IPS DF 4.7 (cell line): ENCODE measurements at regions not wholly inside any gene's neighbourhood (a gene's known extent, or its start where the extent isn't known, plus 50 kb on each side); places are given as distances from the start of the nearest gene placed in this dataset.
"Not testable (repeated sequence)": the region's sequence is repeated elsewhere in the genome, so short reads cannot be mapped to it uniquely, and the experiment has no call there.

ENCODE experiments used
- DNase-seq: peaks from one replicate; pipeline ENCODE4 v3.0.0-alpha.2; 2013; ENCODE audit warnings: low spot score; ENCODE audit errors: extremely low read depth

- no peak for DNase-seq
Measured at GRCh38 chr6:82576284-82576683, 212.7 kb downstream of the TPBG start.

- DNase-seq = no peak
Measured at GRCh38 chr6:82584194-82584695, 220.6 kb downstream of the TPBG start.

- DNase-seq = no peak
Measured at GRCh38 chr6:82584856-82585255, 221.2 kb downstream of the TPBG start.

GRCh38 chr6:82588020-82588419 lies 224.4 kb downstream of the TPBG start:
- DNase-seq = no peak

- DNase-seq = no peak
Measured at GRCh38 chr6:82588859-82589412, 225.3 kb downstream of the TPBG start.

- DNase-seq = peak; percentile 28
Measured at GRCh38 chr6:82589509-82590206, 226.0 kb downstream of the TPBG start.

GRCh38 chr6:82597201-82597600 lies 233.6 kb downstream of the TPBG start:
- no peak for DNase-seq

- DNase-seq = no peak
Measured at GRCh38 chr6:82602776-82603175, 239.2 kb downstream of the TPBG start.

- no peak for DNase-seq
Measured at GRCh38 chr6:82603871-82604270, 240.3 kb downstream of the TPBG start.

GRCh38 chr6:82607998-82608725 lies 244.5 kb downstream of the TPBG start:
- DNase-seq = no peak

GRCh38 chr6:82608781-82609180 lies 245.2 kb downstream of the TPBG start:
- no peak for DNase-seq

GRCh38 chr6:82611751-82612150 lies 248.1 kb downstream of the TPBG start:
- DNase-seq = no peak

- DNase-seq = no peak
Measured at GRCh38 chr6:82612475-82613039, 248.9 kb downstream of the TPBG start.

- DNase-seq = no peak
Measured at GRCh38 chr6:82614518-82614917, 250.9 kb downstream of the TPBG start.

GRCh38 chr6:82616386-82617028 lies 252.9 kb downstream of the TPBG start:
- no peak for DNase-seq

- no peak for DNase-seq
Measured at GRCh38 chr6:82617648-82618047, 254.0 kb downstream of the TPBG start.

GRCh38 chr6:82619573-82619972 lies 256.0 kb downstream of the TPBG start:
- no peak for DNase-seq

- DNase-seq = no peak
Measured at GRCh38 chr6:82622461-82622860, 258.8 kb downstream of the TPBG start.

GRCh38 chr6:82624251-82624650 lies 260.6 kb downstream of the TPBG start:
- DNase-seq = no peak

- DNase-seq = not testable (repeated sequence)
Measured at GRCh38 chr6:82626946-82627345, 263.3 kb downstream of the TPBG start.

- no peak for DNase-seq
Measured at GRCh38 chr6:82629921-82630320, 266.3 kb downstream of the TPBG start.

- DNase-seq = no peak
Measured at GRCh38 chr6:82641677-82642076, 278.1 kb downstream of the TPBG start.
